ENCODE measurements at regions not wholly inside any gene's neighbourhood (a gene's known extent, or its start where the extent isn't known, plus 50 kb on each side); places are given as distances from the start of the nearest gene placed in this dataset.

DNA sequence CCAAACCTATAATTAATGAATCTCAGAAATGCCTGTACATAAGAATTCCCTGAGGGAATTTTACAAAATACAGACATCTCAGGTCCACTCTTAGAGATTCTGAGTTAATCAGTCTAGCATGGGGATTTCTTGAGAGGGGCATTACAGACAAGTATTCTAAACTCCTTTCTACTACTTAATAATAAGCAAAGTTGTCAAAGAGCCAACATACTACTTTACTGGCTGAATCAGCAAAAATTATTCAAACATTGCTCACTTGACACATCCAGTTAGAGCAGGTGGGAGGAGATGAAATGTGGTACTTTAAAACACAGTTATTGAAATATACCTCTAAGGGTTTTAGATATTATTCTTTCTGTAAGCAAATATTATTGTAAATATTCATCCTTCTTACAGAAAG is 1164.7 kb downstream of the CDY2B start:
- no peak for TF ChIP-seq CTCF (IDR thresholded peaks at IDR 0.05)
- TF ChIP-seq POLR2A (IDR thresholded peaks at IDR 0.05), result no peak
